ENCODE measurements at regions not wholly inside any gene's neighbourhood (a gene's known extent, or its start where the extent isn't known, plus 50 kb on each side); places are given as distances from the start of the nearest gene placed in this dataset.

- no peak overlapping the region for H3K4me3 ChIP-seq (ENCODE audit: low read length)
- no peak for DNase-seq (ENCODE audit: low read depth)
- TF ChIP-seq CTCF (conservative IDR thresholded peaks at IDR 0.05; ENCODE audit: low read depth, low read length): peak; percentile 4
These were observed 1322.0 kb downstream of the EFNB2 start for GRCh38 chr13:105213512-105213911.

- TF ChIP-seq CTCF (conservative IDR thresholded peaks at IDR 0.05; ENCODE audit: low read depth, low read length): no peak
- H3K4me3 ChIP-seq (ENCODE audit: low read length): no peak overlapping the region
- no peak for DNase-seq (ENCODE audit: low read depth)
These were observed 1327.7 kb downstream of the EFNB2 start for GRCh38 chr13:105207572-105208293.

- DNase-seq (ENCODE audit: low read depth): peak; percentile 29
- peak; percentile 81 for TF ChIP-seq CTCF (conservative IDR thresholded peaks at IDR 0.05; ENCODE audit: low read depth, low read length)
- no peak overlapping the region for H3K4me3 ChIP-seq (ENCODE audit: low read length)
These were observed 1333.1 kb downstream of the EFNB2 start for GRCh38 chr13:105202354-105202753.

- DNase-seq (ENCODE audit: low read depth): no peak
- no peak overlapping the region for H3K4me3 ChIP-seq (ENCODE audit: low read length)
- no peak for TF ChIP-seq CTCF (conservative IDR thresholded peaks at IDR 0.05; ENCODE audit: low read depth, low read length)
These were observed 1334.1 kb downstream of the EFNB2 start for GRCh38 chr13:105201351-105201750.

- no peak for DNase-seq (ENCODE audit: low read depth)
- no peak overlapping the region for H3K4me3 ChIP-seq (ENCODE audit: low read length)
- TF ChIP-seq CTCF (conservative IDR thresholded peaks at IDR 0.05; ENCODE audit: low read depth, low read length): no peak
These were observed 1335.3 kb downstream of the EFNB2 start for GRCh38 chr13:105200181-105200580.

- no peak for TF ChIP-seq CTCF (conservative IDR thresholded peaks at IDR 0.05; ENCODE audit: low read depth, low read length)
- no peak for DNase-seq (ENCODE audit: low read depth)
- no peak overlapping the region for H3K4me3 ChIP-seq (ENCODE audit: low read length)
These were observed 1339.4 kb downstream of the EFNB2 start for GRCh38 chr13:105196052-105196451.

- TF ChIP-seq CTCF (conservative IDR thresholded peaks at IDR 0.05; ENCODE audit: low read depth, low read length): no peak
- no peak for DNase-seq (ENCODE audit: low read depth)
- no peak overlapping the region for H3K4me3 ChIP-seq (ENCODE audit: low read length)
These were observed 1342.4 kb downstream of the EFNB2 start for GRCh38 chr13:105193026-105193425.

Measured in retinal pigment epithelial cell (primary cell).